Nucleus accumbens (tissue), 56 donors: ENCODE measurements at regions not wholly inside any gene's neighbourhood (a gene's known extent, or its start where the extent isn't known, plus 50 kb on each side); places are given as distances from the start of the nearest gene placed in this dataset.
"Not testable (repeated sequence)": the region's sequence is repeated elsewhere in the genome, so short reads cannot be mapped to it uniquely, and the experiment has no call there.

ENCODE experiments used
- DNase-seq, 56 donors: peaks; one replicate each; lab custom pipeline; 2025; lab: John Stamatoyannopoulos, UW

DNA sequence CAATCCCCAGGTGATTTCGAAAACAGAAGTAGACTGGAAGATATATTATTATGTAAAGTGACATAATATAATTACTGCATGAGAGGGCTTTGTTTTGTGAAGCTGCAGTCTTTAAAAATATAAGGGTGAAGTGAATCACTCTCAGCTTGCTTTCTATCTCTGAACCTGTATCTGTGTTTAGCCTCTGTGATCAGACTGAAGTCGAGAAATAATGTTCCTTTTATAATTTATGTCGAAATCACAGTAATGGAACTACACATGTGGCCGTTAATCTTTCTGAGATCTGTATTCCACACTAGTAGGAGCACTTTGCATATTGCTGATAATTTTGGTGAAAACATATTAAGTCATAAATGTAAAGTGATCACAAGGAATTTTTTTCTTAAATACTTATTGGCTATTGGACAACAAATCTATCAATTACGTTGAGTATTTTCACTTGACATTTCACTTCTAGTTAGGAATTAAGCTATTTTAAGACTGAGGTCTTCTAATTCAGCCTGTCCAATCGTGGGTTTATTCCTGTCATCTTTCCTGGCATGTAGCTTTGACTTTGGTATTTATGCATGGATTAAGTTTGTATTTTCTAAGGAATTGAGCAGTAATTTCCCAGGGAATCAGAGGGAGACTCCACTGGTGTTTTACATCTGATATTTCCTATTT is 268.2 kb upstream of the POT1 start:
- DNase-seq, result no peak

DNA sequence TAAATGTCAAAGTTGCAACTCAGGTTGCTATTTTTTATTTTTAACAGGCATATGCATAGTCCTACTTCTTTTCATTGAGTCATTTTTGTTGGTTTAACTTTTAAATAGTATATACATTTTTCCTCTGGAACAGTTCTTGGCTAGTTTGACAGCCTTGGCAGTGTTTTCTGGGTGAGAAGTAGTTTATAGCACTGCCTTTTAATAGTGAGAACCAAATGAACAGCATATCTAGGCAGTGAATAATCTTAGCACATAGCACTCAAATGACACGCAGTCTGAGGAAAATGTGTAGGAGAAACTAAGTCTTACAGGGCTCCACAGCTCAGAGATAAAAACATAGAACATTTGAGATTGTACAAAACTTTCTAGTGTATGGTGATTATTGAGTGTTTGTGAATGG is 265.5 kb upstream of the POT1 start:
- DNase-seq, result peak in 1 of 56 donors; percentile 0

DNA sequence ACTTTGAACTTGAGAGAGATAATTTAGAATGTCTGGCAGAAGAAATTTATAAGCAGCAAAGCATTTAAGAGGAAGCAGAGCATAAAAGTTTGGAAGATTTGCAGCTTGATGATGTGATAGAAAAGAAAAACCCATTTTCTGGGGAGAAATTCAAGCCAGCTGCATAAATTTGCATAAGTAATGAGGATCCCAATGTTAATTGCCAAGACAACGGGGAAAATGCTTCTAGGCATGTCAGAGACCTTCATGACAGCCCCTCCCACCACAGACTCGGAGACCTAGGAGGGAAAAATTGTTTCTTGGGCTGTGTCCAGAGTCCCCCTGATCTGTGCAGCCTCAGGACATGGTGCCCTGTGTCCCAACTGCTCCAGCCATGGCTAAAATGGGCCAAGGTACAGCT is 263.6 kb upstream of the POT1 start:
- DNase-seq, result peak in 7 of 56 donors; percentile 0 to 28 (median 3)

DNA sequence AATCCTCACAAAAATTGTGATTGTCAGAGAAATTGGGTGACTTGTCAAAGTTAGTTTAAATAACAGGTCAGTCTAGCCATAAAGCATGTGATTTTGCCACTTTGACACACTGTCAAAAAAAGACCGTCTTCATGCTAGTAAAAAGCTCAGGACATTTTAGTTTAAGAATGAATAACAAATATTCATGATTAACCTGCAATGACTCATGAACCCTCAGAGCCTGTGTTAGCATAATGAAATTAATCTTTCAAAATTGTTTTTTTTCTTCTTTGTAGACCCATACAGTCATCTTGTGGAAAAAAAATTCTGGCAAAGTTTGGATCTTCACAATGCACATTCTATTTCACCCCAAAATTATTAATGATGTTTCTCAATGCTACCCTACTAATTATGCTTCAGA is 255.2 kb upstream of the POT1 start:
- DNase-seq, result no peak

DNA sequence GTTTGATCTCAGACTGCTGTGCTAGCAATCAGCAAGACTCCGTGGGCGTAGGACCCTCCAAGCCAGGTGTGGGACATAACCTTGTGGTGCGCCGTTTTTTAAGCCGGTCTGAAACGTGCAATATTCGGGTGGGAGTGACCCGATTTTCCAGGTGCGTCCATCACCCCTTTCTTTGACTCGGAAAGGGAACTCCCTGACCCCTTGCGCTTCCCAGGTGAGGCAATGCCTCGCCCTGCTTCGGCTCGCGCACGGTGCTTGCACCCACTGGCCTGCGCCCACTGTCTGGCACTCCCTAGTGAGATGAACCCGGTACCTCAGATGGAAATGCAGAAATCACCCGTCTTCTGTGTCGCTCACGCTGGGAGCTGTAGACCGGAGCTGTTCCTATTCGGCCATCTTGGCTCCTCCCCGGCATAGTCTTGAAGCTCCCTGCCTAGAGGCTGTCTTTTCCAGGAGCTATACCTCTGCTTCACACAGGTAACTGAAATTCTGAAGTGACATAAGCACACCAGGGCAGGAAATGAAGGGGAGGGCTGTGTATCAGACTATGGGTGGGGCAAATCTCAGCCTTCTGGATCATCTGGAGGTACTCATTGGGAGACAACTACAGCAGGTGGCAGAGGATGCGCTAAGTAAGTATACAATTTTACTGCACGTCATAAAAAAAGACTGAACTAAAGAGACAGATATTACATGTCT is 252.1 kb upstream of the POT1 start:
- not testable (repeated sequence) for DNase-seq

DNA sequence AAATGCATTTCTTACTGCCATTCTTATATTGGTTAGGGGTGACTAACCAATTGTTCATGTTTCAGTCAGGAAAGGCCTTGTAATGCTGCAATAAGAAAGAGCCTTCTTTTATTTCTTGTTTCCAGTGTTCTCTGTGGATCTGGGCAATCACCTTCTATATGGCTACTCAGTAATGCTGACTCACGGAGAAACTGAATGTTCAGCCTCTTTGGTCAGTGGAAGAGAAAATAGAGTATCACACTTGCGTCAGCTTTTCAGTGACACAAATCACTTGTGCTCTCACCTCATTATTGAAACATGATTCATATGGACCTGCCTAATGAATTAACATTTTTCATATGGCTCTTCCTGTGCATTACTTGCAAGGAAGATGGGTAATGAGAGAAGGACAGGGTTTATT is 243.9 kb upstream of the POT1 start:
- no peak for DNase-seq

DNA sequence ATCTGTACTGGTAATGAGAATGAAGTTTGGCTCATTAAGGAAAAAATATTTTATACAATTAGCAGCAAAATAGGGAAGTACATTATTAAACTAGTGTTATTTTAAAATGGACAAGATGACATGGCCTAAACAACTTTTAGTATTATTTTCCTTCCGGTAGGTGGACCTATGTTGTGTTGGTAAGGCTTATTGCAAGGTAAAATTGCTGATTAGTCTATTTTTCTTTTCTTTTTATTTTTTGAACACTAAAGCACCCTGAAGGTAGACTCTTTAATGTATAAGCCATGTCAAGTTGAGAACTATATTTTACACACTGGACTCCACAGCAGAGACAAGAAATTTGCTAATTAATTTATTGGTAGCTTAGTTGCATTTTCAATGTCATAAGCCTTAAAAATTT is 239.5 kb upstream of the POT1 start:
- no peak for DNase-seq

DNA sequence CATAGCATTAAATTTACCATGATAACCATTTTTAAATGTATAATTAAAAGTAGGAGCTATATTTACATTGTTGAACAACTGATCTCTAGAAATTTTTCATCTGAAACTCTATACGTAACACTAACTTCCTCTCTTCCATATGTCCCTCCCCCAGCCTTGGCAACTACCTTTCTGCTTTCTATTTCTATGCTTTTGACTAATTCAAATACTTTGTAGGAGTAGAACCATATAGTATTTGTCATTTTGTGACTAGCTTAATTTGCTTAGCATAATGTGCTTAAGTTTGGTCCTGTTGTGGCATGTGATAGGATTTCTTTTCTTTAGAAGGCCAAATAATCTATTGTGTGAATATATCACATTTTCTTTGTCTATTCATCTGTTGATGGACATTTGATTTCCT is 225.3 kb upstream of the POT1 start:
- DNase-seq, result no peak

DNA sequence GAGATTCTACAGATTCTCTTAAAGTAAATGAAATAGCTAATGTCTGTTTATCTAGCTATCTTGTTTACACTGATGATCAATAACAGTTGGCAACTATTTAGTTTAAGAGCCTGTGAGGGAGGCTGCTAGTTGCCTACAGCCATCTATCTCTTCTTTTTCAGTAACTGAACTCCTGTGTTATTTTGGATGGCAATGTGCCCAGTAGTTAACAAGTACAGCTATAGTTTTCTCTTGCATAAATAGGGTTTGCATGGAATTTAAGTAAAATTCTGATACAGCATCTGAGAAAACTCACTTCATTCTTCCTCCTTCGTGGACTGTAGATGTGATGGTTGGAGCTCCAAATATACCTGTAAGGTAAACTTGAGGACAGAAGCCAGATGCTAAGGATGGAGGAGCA is 219.5 kb upstream of the POT1 start:
- DNase-seq, result no peak

DNA sequence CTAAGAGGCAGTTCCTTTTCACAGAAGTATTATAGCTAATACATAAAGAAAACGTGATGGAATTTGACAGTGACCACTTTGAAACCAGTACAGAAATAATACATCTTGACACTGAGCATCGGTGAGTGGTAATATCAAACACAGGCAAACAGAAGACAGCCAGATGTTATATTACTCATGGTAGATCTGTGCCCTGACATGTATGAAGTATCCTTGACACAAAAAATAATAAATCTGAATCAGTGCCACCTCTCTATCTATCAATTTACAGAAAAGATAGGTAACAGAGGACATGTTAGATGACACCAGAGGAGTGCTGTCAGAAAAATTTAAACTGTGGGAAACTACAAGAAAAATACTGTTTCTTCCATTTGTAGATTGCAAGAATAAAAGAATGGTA is 217.4 kb upstream of the POT1 start:
- DNase-seq, result no peak

DNA sequence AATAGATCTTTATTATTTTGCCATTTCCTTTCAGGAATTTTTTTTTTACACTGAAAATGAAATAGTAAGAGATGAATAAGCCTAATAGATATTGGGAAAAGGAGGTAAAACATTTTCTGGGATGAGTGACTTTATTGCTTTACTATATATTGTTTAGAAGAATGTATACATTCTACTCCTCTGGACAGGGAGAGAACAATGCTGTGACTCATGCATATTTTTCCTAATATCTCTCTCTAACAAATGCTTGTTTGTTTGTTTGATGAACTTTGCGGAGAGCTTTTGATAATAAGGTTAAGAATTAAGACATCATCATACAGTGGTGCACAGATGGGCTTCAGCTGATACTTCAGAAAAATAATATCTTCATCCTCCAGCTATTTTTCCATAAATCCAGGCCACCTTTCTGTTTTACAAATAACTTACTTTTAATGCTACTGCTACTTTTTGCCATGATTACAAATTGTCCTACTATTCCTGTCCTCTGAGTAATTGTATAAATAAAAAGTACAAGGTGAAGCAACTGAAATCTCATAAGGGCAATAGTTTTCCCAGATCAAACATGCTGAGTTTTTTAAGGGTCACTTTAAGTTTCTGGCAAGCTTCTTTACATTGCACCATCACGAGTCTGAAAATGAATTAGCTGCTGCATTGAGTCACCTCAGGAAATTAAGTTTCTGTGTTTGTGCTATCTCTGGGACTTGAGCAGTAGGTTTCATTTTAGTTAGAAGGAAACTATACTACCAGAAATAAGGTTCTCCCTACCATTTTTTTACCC is 207.3 kb upstream of the POT1 start:
- no peak for DNase-seq

DNA sequence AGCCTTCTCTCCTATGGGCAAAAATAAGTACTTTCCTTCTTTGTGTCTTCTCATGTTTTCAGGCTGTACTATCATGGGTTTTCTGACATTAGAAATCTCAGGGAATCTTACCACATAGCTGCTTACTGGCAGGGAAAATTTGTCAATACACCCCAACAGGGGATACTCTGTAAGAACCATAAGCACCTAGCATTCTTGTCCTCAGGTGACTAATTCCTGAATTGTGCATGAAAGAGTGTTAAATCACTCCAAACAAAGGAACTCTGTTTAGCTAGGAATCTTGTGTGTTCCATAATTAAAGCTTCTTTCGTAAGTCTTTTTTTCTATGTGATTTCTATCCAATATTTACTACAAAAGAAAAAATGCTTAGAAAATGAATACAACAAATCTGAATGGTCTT is 206.7 kb upstream of the POT1 start:
- no peak for DNase-seq

DNA sequence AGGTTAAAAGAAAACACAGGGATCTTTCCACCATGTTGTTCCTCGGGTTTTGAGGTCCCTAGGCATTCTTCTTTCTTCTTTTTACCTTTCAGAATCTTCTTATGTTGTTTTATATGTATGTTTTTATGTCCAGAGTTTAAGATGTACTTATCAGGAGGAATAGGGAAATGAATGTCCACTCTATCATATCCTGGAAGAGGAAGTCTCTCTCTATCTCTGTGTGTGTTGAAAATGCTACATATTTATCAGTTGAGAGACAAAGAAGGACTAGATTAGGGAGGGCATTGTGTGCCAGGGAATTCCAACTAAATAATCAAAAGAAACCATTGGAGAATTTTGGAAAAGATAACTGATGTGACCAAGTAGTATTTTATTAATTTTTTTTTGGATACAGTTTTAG is 200.5 kb upstream of the POT1 start:
- no peak for DNase-seq

DNA sequence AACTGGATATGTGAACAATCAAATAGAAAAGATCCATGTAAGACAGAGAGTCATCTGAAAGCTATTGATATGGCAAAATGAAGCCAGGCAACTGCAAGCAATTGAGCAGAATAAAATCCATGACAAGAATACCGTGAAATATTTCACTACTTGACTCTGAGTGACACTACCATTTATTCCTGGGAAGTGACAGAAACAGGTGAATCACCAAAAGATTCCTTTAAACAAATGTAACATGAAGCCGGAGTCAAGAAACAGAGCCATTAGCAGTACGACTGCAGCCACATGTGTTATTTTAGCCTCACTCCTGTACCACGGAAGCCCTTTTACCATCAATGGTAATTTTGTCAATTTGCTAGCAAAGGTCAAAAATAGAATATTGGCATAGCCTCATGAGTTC is 197.7 kb upstream of the POT1 start:
- no peak for DNase-seq

DNA sequence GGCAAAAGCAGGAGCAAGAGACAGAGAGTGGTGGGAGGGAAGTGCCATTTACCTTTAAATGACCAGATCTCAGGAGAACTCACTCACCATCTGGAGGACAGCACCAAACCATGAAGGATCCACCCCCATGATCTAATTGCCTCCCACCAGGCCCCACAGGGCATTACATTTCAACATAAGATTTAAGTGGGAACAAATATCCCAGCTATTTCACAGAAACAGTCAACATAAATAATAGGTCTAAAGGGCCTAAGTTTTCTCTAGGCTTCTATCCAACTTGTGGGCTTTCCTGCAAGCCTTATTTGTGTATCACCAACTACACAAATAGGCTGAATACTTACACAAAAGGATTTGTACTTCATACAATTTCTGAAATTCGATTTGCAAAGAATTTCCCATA is 196.8 kb upstream of the POT1 start:
- DNase-seq, result no peak

DNA sequence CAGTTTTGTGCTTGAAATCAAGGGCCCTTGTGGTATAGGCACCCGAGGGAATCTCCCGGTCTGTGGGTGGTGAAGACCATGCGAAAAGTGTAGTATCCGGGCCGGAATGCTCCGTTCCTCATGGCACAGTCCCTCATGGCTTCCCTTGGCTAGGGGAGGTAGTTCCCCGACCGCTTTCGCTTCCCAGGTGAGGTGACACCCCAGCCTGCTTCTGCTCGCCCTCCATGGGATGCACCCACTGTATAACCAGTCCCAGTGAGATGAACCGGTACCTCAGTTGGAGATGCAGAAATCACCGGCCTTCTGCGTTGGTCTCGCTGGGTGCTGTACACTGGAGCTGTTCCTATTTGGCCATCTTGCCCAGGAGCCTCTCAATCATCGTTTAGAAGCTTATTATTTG is 195.7 kb upstream of the POT1 start:
- DNase-seq, result no peak

DNA sequence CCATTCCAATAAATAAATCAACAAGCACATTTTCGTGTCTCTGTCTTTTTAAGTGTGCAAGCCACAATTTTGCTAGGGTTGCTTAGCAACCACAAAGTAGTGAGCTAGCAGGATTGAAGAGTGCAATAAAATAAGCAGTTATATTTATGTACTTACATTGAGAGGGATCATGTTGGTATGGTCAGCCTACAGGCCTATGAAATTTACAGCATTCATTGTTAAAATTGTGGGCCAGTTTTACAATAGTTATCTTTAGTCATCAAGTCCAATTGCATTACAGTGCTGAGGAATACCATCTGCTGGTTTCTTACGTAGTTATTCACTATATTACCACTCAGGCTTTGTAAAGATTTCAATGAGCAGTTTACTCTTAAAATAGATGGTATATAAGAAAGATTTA is 192.5 kb upstream of the POT1 start:
- no peak for DNase-seq

DNA sequence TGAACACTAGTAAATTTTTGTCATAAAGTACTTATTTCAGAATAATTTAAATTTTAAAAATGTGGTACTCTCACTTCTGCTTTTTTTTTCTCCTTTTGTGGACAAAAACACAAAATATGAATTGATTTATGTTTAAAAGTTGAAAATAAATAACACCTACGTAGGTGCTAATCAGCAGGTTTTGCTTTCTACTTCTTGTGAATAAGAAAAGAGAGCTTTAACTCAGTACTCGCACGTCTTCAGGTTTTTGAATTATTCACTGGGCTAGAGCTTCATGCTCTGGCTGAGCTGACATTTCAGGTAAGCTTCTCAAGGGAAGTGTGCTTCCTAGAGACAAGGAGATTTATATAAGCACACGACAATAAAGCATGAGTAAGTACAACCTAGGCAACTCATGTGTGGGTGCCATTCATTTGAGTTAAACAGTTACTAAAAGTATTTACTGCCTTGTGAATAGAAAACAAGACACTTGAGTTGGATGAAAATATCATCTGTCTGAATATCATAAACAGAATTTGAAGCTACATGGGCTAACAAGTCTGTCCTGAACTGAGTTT is 190.0 kb upstream of the POT1 start:
- no peak for DNase-seq

DNA sequence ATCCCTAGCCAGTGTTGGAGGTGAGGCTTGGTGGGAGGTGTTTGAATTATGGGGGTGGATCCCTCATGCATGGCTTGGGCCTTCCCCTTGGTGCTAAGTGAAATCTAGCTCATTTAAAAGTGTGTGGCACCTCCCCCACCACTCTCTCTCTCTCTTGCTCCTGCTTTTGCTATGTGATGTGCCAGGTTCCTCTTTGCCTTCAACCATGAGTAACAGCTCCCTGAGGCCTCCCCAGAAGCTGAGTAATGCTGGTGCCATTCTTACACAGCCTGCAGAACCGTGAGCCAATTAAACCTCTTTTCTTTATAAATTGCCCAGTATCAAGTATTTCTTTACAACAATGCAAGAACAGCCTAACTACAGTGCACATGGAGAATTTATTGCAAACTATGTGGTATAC is 188.8 kb upstream of the POT1 start:
- no peak for DNase-seq

DNA sequence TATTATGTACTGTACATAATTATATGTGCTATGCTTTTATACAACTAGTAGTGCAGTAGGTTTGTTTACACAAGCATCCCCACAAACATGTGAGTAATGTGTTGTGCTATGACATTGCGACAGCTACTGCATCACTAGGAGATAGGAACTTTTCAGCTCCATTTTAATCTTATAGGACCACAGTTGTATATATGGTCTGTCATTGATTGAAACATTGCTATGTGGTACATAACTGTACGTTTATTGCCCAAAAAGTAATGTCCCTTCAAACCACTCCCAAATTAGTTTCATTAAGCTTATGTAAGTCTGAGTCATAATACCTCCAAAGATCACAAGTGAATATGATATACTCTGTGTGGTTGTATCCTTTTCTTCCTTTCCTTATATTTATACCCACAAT is 183.2 kb upstream of the POT1 start:
- no peak for DNase-seq

DNA sequence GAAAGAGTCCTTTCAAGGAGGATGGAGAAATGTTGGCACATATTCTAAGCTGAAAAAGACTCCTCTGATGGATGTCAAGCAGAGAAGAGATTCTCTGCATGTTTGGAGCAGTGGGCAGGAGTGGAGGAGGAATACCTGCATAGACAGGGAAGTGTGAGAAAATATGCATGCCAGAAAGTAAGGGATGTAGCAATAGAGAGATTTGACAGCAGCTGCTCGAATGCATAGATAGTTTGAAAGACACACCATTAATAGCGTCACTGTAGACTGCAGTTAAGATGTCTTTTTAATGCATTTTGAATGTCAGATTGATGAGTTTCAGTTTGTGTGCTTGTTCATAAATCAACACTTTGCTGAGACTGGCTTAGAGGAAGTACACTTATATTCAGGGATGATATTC is 169.9 kb upstream of the POT1 start:
- DNase-seq, result no peak
